ENCODE measurements at regions not wholly inside any gene's neighbourhood (a gene's known extent, or its start where the extent isn't known, plus 50 kb on each side); places are given as distances from the start of the nearest gene placed in this dataset.
A peak's percentile ranks its signal among the peaks of the same experiment; 100 is the strongest.

GRCh38 chr20:24718277-24718676 lies 230.8 kb upstream of the CST7 start:
- no peak for DNase-seq (ENCODE audit: low spot score)

- DNase-seq (ENCODE audit: low spot score), result no peak
Measured at GRCh38 chr20:24718696-24719095, 230.4 kb upstream of the CST7 start.

- no peak for DNase-seq (ENCODE audit: low spot score)
Measured at GRCh38 chr20:24720957-24721356, 228.1 kb upstream of the CST7 start.

GRCh38 chr20:24721891-24722568 lies 227.0 kb upstream of the CST7 start:
- DNase-seq (ENCODE audit: low spot score), result peak; percentile 14

GRCh38 chr20:24722586-24722985 lies 226.5 kb upstream of the CST7 start:
- no peak for DNase-seq (ENCODE audit: low spot score)

GRCh38 chr20:24723186-24723585 lies 225.9 kb upstream of the CST7 start:
- DNase-seq (ENCODE audit: low spot score), result no peak

- DNase-seq (ENCODE audit: low spot score), result peak; percentile 71
Measured at GRCh38 chr20:24723647-24724352, 225.3 kb upstream of the CST7 start.

GRCh38 chr20:24724982-24725533 lies 224.0 kb upstream of the CST7 start:
- no peak for DNase-seq (ENCODE audit: low spot score)

GRCh38 chr20:24727795-24728194 lies 221.3 kb upstream of the CST7 start:
- no peak for DNase-seq (ENCODE audit: low spot score)

GRCh38 chr20:24729896-24730605 lies 219.0 kb upstream of the CST7 start:
- DNase-seq (ENCODE audit: low spot score), result no peak

GRCh38 chr20:24730750-24731149 lies 218.3 kb upstream of the CST7 start:
- DNase-seq (ENCODE audit: low spot score), result no peak

GRCh38 chr20:24731312-24731711 lies 217.8 kb upstream of the CST7 start:
- no peak for DNase-seq (ENCODE audit: low spot score)

- no peak for DNase-seq (ENCODE audit: low spot score)
Measured at GRCh38 chr20:24732076-24732475, 217.0 kb upstream of the CST7 start.

GRCh38 chr20:24732599-24732998 lies 216.5 kb upstream of the CST7 start:
- no peak for DNase-seq (ENCODE audit: low spot score)

GRCh38 chr20:24733416-24733815 lies 215.7 kb upstream of the CST7 start:
- no peak for DNase-seq (ENCODE audit: low spot score)

GRCh38 chr20:24734139-24734538 lies 214.9 kb upstream of the CST7 start:
- DNase-seq (ENCODE audit: low spot score), result no peak

GRCh38 chr20:24735263-24735662 lies 213.8 kb upstream of the CST7 start:
- DNase-seq (ENCODE audit: low spot score), result no peak

GRCh38 chr20:24736131-24736843 lies 212.8 kb upstream of the CST7 start:
- DNase-seq (ENCODE audit: low spot score), result no peak

GRCh38 chr20:24736844-24737211 lies 212.2 kb upstream of the CST7 start:
- no peak for DNase-seq (ENCODE audit: low spot score)

GRCh38 chr20:24737212-24737850 lies 211.7 kb upstream of the CST7 start:
- no peak for DNase-seq (ENCODE audit: low spot score)

All from mesenteric fat pad (tissue), 1 donor.